A673 (cell line): ENCODE measurements at regions not wholly inside any gene's neighbourhood (a gene's known extent, or its start where the extent isn't known, plus 50 kb on each side); places are given as distances from the start of the nearest gene placed in this dataset.

Source experiments
- BruUV-seq: library from RNA; stranded (reverse); fragments of 400-500 nt; replicated peaks from 2 replicates; lab custom pipeline; 2021; lab: Mats Ljungman, UMichigan
- CTCF ChIA-PET: fragments of 300-600 bp; sonication (Branson Sonifier 250); formaldehyde crosslinking; loops from one replicate; lab custom pipeline; 2022; ENCODE audit warnings: antibody characterized with exemption; lab: Charles Lee
- POLR2A ChIA-PET: fragments of 300-600 bp; sonication (Branson Sonifier 250); formaldehyde crosslinking; loops from one replicate; lab custom pipeline; 2022; ENCODE audit warnings: antibody characterized with exemption; ENCODE audit not compliant: low non-redundant PET; lab: Charles Lee
- DNase-seq: peaks from one replicate; pipeline ENCODE4 v3.0.0-alpha.2; 2015; ENCODE audit warnings: low spot score
- H3K27ac ChIP-seq: fragments of 200-600 bp; sonication (generic); 2 replicates; pipeline ENCODE4 v1.5.1; 2016; ENCODE audit warnings: mixed run types, low read depth, mild to moderate bottlenecking, mixed read lengths, antibody characterized with exemption, low read length; ENCODE audit not compliant: poor library complexity, severe bottlenecking
- H3K27me3 ChIP-seq: fragments of 200-600 bp; sonication (generic); replicated peaks from 2 replicates; pipeline ENCODE4 v1.6.1; 2017; ENCODE audit warnings: mixed run types, low read depth, mild to moderate bottlenecking, mixed read lengths, antibody characterized with exemption, low read length; ENCODE audit not compliant: insufficient read depth, poor library complexity
- H3K36me3 ChIP-seq: fragments of 200-600 bp; sonication (generic); 2 replicates; pipeline ENCODE4 v1.6.1; 2016; ENCODE audit warnings: mixed run types, mild to moderate bottlenecking, mixed read lengths, antibody characterized with exemption, low read length; ENCODE audit not compliant: insufficient read depth, poor library complexity, severe bottlenecking
- H3K4me1 ChIP-seq: fragments of 200-600 bp; sonication (generic); 2 replicates; pipeline ENCODE4 v1.6.1; 2017; ENCODE audit warnings: mixed run types, mild to moderate bottlenecking, mixed read lengths, antibody characterized with exemption, low read length; ENCODE audit not compliant: insufficient read depth, poor library complexity, severe bottlenecking
- H3K4me3 ChIP-seq: fragments of 200-600 bp; sonication (generic); 2 replicates; pipeline ENCODE4 v1.5.1; 2016; ENCODE audit warnings: low read depth, mixed run types, mild to moderate bottlenecking, mixed read lengths, low read length; ENCODE audit not compliant: poor library complexity, severe bottlenecking
- H3K9me3 ChIP-seq: fragments of 200-600 bp; sonication (generic); 2 replicates; pipeline ENCODE4 v1.6.1; 2016; ENCODE audit warnings: mixed run types, low read depth, mild to moderate bottlenecking, mixed read lengths, antibody characterized with exemption, low read length; ENCODE audit not compliant: poor library complexity, severe bottlenecking
- EZH2 ChIP-seq: fragments of 200-600 bp; sonication (generic); IDR thresholded peaks from 2 replicates; pipeline ENCODE4 v1.6.1; 2017; ENCODE audit warnings: borderline replicate concordance, low read depth, mild to moderate bottlenecking, mixed read lengths, antibody characterized with exemption, low read length; ENCODE audit not compliant: poor library complexity, severe bottlenecking
- intact Hi-C: fragments of 100-400 bp; cut with micrococcal nuclease; formaldehyde crosslinking; loops from one replicate; pipeline ENCODE4 v1.10.0; 2022; ENCODE audit not compliant: unreplicated experiment
- TF ChIP-seq, protein P1 (sequence below): fragments of 300-800, 200-600 bp; sonication (generic); conservative IDR thresholded peaks from 2 replicates; pipeline ENCODE4 v1.5.1; 2017; ENCODE audit warnings: low read depth, mild to moderate bottlenecking, antibody characterized with exemption, low read length, moderate library complexity, mixed read lengths

DNA sequence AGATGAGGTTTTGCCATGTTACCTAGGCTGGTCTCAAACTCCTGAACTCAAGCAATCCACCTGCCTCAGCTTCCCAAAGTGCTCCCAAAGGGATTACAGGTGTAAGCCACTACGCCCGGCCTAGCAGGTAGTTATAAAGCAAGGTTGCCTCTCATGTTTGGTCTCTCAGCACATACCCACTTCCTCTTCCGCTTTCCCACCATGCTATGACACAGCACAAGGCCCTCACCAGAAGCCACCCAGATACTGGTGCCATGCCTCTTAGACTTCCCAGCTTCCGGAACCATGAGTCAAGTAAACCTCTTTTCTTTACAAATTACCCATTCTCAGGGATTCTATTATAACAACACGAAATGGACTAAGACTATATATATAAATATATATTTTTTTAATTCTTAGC is 143.6 kb downstream of the COPRS start:
- no peak for DNase-seq

DNA sequence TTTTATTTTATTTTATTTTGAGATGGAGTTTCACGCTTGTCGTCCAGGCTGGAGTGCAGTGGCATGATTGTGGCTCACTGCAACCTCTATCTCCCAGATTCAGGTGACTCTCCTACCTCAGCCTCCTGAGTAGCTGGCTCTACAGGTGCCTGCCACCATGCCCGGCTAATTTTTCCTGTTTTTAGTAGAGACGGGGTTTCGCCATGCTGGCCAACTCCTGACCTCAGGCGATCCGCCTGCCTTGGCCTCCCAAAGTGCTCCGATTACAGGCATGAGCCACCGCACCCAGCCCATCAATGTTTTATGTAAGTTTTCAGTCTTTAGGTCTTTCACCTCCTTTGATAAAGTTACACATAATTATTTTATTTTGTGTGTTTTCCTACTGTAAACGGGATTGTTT is 154.6 kb downstream of the COPRS start:
- CTCF ChIA-PET, result no interaction called here
- POLR2A ChIA-PET, result no interaction called here
- Histone ChIP-seq H3K27ac (no peak overlapping the region), H3K27me3 (no peaks in the 10 kb centered on the region), H3K4me1 (no peaks in the 10 kb centered on the region), H3K36me3 (no peaks in the 10 kb centered on the region), H3K4me3 (no peak overlapping the region), H3K9me3 (no peaks in the 10 kb centered on the region)
- BruUV-seq, result no TSS peak
- TF ChIP-seq, protein P1, sequence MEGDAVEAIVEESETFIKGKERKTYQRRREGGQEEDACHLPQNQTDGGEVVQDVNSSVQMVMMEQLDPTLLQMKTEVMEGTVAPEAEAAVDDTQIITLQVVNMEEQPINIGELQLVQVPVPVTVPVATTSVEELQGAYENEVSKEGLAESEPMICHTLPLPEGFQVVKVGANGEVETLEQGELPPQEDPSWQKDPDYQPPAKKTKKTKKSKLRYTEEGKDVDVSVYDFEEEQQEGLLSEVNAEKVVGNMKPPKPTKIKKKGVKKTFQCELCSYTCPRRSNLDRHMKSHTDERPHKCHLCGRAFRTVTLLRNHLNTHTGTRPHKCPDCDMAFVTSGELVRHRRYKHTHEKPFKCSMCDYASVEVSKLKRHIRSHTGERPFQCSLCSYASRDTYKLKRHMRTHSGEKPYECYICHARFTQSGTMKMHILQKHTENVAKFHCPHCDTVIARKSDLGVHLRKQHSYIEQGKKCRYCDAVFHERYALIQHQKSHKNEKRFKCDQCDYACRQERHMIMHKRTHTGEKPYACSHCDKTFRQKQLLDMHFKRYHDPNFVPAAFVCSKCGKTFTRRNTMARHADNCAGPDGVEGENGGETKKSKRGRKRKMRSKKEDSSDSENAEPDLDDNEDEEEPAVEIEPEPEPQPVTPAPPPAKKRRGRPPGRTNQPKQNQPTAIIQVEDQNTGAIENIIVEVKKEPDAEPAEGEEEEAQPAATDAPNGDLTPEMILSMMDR, result no peak
- TF ChIP-seq EZH2, result no peak
- intact Hi-C loops, result no loop called here
- DNase-seq, result no peak

More for the DNA sequence above, 143.6 kb downstream of the COPRS start:
- Histone ChIP-seq H3K4me3 (no peak overlapping the region), H3K27me3 (no peaks in the 10 kb centered on the region), H3K27ac (no peak overlapping the region), H3K9me3 (no peaks in the 10 kb centered on the region), H3K36me3 (no peaks in the 10 kb centered on the region), H3K4me1 (no peaks in the 10 kb centered on the region)
- CTCF ChIA-PET, result no interaction called here
- POLR2A ChIA-PET, result no interaction called here
- intact Hi-C loops, result no loop called here
- no TSS peak for BruUV-seq
- TF ChIP-seq, protein P1, result no peak
- TF ChIP-seq EZH2, result no peak

DNA sequence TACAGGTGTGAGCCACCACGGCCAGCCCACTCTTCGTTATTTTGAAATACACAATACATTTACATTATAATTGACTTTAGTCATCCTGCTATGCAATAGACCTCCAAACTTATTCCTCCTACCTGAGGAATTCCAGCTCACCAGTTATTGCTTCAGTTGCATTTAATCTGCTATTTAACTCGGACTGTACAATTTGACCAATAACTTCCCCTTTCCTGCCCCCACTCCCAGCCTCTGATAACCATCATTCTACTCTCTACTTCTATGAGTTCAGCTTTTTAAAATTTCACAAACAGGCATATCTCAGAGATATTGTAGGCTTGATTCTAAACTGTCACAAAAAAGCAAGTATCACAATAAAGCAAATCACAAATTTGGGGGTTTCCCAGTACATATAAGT is 157.0 kb downstream of the COPRS start:
- no peak overlapping the region for H3K4me3 ChIP-seq
- H3K9me3 ChIP-seq, result no peaks in the 10 kb centered on the region
- ChIA-PET POLR2A (no interaction called here), CTCF (no interaction called here)
- no peaks in the 10 kb centered on the region for H3K36me3 ChIP-seq
- no TSS peak for BruUV-seq
- H3K4me1 ChIP-seq, result no peaks in the 10 kb centered on the region
- H3K27me3 ChIP-seq, result no peaks in the 10 kb centered on the region
- no peak for TF ChIP-seq EZH2
- TF ChIP-seq, protein P1, result no peak
- intact Hi-C loops, result no loop called here
- H3K27ac ChIP-seq, result no peak overlapping the region
- no peak for DNase-seq
